ENCODE measurements at regions not wholly inside any gene's neighbourhood (a gene's known extent, or its start where the extent isn't known, plus 50 kb on each side); places are given as distances from the start of the nearest gene placed in this dataset.

DNA sequence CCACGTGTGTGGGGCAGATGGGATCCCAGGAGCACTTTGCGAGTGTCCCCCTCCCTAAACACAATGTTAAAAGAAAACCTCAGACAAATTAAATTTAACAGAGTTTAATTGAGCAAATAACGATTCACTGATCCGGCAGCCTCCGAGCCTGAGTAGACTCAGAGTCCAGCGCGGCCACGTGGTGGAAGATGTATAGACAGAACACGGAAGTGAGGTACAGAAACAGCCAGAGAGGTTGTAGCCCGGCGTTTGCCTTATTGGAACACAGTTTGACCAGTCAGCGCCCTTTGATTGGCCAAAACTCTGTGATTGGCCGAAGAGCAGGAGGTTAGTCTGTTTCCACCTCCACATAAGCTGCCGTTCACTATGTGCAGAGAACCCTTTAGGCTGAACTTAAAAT lies 363.0 kb upstream of the IRX2 start:
- ATAC-seq (ENCODE audit: insufficient read depth, low read depth) (no peak), DNase-seq (no peak)
- no peaks in the 10 kb centered on the region for H3K79me2 ChIP-seq (ENCODE audit: insufficient read depth, low read length)
- H3K27me3 ChIP-seq (ENCODE audit: insufficient read depth, low read length, poor library complexity) = no peaks in the 10 kb centered on the region
- H3K9me3 ChIP-seq (ENCODE audit: insufficient read depth, low read length, severe bottlenecking) = no peaks in the 10 kb centered on the region
- H4K20me1 ChIP-seq (ENCODE audit: insufficient read depth, low read length) = no peaks in the 10 kb centered on the region
- H3K36me3 ChIP-seq (ENCODE audit: insufficient read depth, low read length) = no peaks in the 10 kb centered on the region
- H3K27ac ChIP-seq (ENCODE audit: low read length) = no peak overlapping the region
- no peak overlapping the region for H2AFZ ChIP-seq (ENCODE audit: low read depth, low read length)
- TF ChIP-seq, protein P1, sequence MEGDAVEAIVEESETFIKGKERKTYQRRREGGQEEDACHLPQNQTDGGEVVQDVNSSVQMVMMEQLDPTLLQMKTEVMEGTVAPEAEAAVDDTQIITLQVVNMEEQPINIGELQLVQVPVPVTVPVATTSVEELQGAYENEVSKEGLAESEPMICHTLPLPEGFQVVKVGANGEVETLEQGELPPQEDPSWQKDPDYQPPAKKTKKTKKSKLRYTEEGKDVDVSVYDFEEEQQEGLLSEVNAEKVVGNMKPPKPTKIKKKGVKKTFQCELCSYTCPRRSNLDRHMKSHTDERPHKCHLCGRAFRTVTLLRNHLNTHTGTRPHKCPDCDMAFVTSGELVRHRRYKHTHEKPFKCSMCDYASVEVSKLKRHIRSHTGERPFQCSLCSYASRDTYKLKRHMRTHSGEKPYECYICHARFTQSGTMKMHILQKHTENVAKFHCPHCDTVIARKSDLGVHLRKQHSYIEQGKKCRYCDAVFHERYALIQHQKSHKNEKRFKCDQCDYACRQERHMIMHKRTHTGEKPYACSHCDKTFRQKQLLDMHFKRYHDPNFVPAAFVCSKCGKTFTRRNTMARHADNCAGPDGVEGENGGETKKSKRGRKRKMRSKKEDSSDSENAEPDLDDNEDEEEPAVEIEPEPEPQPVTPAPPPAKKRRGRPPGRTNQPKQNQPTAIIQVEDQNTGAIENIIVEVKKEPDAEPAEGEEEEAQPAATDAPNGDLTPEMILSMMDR (IDR thresholded peaks at IDR 0.05; ENCODE audit: borderline replicate concordance, extremely low read depth, low read length, poor library complexity, severe bottlenecking) = no peak
- TF ChIP-seq EZH2 (IDR thresholded peaks at IDR 0.05; ENCODE audit: borderline replicate concordance, low read depth, low read length, severe bottlenecking) = no peak
- no peak overlapping the region for H3K9ac ChIP-seq (ENCODE audit: low read depth, low read length)
- no peaks in the 10 kb centered on the region for H3K4me1 ChIP-seq (ENCODE audit: insufficient read depth, low read length)
- no peak overlapping the region for H3K4me3 ChIP-seq (ENCODE audit: low read depth in 1 of 2, low read length in 2 of 2)
- no peak overlapping the region for H3K4me2 ChIP-seq (ENCODE audit: insufficient read depth, low read length)

DNA sequence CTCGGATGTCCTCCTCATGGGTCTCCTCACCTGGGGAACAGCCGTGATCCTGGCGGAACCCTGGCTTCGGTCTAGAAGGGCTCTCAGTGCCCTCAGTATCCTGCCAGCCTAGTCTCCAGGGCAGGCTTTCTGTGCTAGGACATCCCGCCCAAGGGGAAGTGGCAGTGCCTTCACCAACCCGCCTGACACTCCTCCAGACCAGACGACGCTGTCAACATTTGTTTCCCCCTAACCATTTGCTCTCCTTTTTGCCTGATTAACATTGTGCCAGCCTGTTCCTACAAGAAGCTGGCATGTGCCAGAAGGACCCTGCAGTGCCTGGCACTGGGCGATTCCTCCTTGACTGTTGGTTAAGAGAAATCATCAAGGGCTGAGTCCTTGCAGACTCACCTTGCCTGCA lies 358.9 kb upstream of the IRX2 start:
- H3K4me1 ChIP-seq (ENCODE audit: insufficient read depth, low read length) = peaks cover 18% of the 10 kb centered on the region
- no peak overlapping the region for H3K4me3 ChIP-seq (ENCODE audit: low read depth in 1 of 2, low read length in 2 of 2)
- H3K36me3 ChIP-seq (ENCODE audit: insufficient read depth, low read length) = no peaks in the 10 kb centered on the region
- no peaks in the 10 kb centered on the region for H3K27me3 ChIP-seq (ENCODE audit: insufficient read depth, low read length, poor library complexity)
- H2AFZ ChIP-seq (ENCODE audit: low read depth, low read length) = no peak overlapping the region
- no peak for TF ChIP-seq EZH2 (IDR thresholded peaks at IDR 0.05; ENCODE audit: borderline replicate concordance, low read depth, low read length, severe bottlenecking)
- TF ChIP-seq, protein P1 (IDR thresholded peaks at IDR 0.05; ENCODE audit: borderline replicate concordance, extremely low read depth, low read length, poor library complexity, severe bottlenecking) = no peak
- H3K4me2 ChIP-seq (ENCODE audit: insufficient read depth, low read length) = no peak overlapping the region
- no peak overlapping the region for H3K27ac ChIP-seq (ENCODE audit: low read length)
- no peaks in the 10 kb centered on the region for H3K79me2 ChIP-seq (ENCODE audit: insufficient read depth, low read length)
- H3K9me3 ChIP-seq (ENCODE audit: insufficient read depth, low read length, severe bottlenecking) = no peaks in the 10 kb centered on the region
- no peaks in the 10 kb centered on the region for H4K20me1 ChIP-seq (ENCODE audit: insufficient read depth, low read length)
- no peak for DNase-seq
- no peak for ATAC-seq (ENCODE audit: insufficient read depth, low read depth)
- no peak overlapping the region for H3K9ac ChIP-seq (ENCODE audit: low read depth, low read length)

DNA sequence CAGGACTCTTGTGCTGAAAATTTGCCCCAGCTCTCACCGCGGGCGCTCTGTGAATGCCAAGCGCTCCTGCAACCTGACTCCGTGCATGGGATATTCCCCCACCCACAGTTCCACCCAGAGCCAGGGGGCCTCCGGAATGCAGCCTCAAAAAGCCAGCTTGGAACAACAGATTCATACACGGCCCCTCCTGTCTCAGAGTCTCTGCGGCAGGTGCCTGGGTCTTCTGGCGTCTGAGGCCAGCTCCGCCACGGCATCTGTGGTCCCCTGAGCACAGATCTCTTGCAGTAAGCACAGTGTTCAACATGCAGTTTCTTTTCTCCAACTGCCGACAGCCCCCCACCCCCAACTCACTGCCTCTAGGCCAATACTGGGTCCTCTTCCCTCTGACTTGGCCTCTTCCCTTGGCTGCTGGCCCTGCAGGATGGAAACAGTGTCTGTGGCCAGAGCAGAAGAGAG lies 355.7 kb upstream of the IRX2 start:
- Histone ChIP-seq H3K79me2 (ENCODE audit: insufficient read depth, low read length) (no peaks in the 10 kb centered on the region), H3K9me3 (ENCODE audit: insufficient read depth, low read length, severe bottlenecking) (no peaks in the 10 kb centered on the region), H3K4me1 (ENCODE audit: insufficient read depth, low read length) (peaks cover 18% of the 10 kb centered on the region), H4K20me1 (ENCODE audit: insufficient read depth, low read length) (no peaks in the 10 kb centered on the region), H3K27me3 (ENCODE audit: insufficient read depth, low read length, poor library complexity) (no peaks in the 10 kb centered on the region), H3K27ac (ENCODE audit: low read length) (peak overlapping the region; percentile 38), H2AFZ (ENCODE audit: low read depth, low read length) (peak overlapping the region; percentile 15), H3K36me3 (ENCODE audit: insufficient read depth, low read length) (no peaks in the 10 kb centered on the region), H3K4me2 (ENCODE audit: insufficient read depth, low read length) (no peak overlapping the region), H3K4me3 (ENCODE audit: low read depth in 1 of 2, low read length in 2 of 2) (no peak overlapping the region), H3K9ac (ENCODE audit: low read depth, low read length) (no peak overlapping the region)
- TF ChIP-seq, protein P1 (IDR thresholded peaks at IDR 0.05; ENCODE audit: borderline replicate concordance, extremely low read depth, low read length, poor library complexity, severe bottlenecking) = no peak
- no peak for TF ChIP-seq EZH2 (IDR thresholded peaks at IDR 0.05; ENCODE audit: borderline replicate concordance, low read depth, low read length, severe bottlenecking)
- ATAC-seq (ENCODE audit: insufficient read depth, low read depth) = peak; percentile 53
- peak; percentile 28 for DNase-seq

DNA sequence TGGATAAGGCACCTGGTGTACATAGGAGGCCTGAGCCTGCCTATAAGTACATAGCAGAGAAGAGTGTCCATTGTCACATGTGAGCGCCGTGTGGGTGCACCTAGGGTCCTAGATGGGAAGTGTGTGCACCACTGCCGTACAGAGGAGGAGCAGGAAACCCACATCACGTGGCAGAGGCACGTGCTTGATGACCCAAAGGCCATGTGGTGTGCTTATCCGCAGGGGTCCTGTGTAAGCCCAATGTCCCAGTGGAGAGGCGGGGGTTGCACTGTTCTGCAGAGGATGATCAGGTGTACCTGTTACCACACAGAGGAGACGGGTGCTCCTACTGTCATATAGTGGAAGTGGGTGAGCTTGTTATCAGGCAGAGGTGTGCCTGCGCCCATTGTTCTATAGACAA lies 354.1 kb upstream of the IRX2 start:
- no peaks in the 10 kb centered on the region for H4K20me1 ChIP-seq (ENCODE audit: insufficient read depth, low read length)
- no peak overlapping the region for H2AFZ ChIP-seq (ENCODE audit: low read depth, low read length)
- H3K79me2 ChIP-seq (ENCODE audit: insufficient read depth, low read length) = no peaks in the 10 kb centered on the region
- H3K4me2 ChIP-seq (ENCODE audit: insufficient read depth, low read length) = no peak overlapping the region
- ATAC-seq (ENCODE audit: insufficient read depth, low read depth) (no peak), DNase-seq (no peak)
- TF ChIP-seq, protein P1 (IDR thresholded peaks at IDR 0.05; ENCODE audit: borderline replicate concordance, extremely low read depth, low read length, poor library complexity, severe bottlenecking) = no peak
- TF ChIP-seq EZH2 (IDR thresholded peaks at IDR 0.05; ENCODE audit: borderline replicate concordance, low read depth, low read length, severe bottlenecking) = no peak
- H3K9me3 ChIP-seq (ENCODE audit: insufficient read depth, low read length, severe bottlenecking) = no peaks in the 10 kb centered on the region
- no peaks in the 10 kb centered on the region for H3K36me3 ChIP-seq (ENCODE audit: insufficient read depth, low read length)
- H3K4me1 ChIP-seq (ENCODE audit: insufficient read depth, low read length) = peaks cover 21% of the 10 kb centered on the region
- H3K4me3 ChIP-seq (ENCODE audit: low read depth in 1 of 2, low read length in 2 of 2) = no peak overlapping the region
- H3K9ac ChIP-seq (ENCODE audit: low read depth, low read length) = no peak overlapping the region
- no peaks in the 10 kb centered on the region for H3K27me3 ChIP-seq (ENCODE audit: insufficient read depth, low read length, poor library complexity)
- peak overlapping the region; percentile 50; the same call in 1 of the 2 replicates for H3K27ac ChIP-seq (ENCODE audit: low read length)

All from DND-41 (cell line).